Upper lobe of left lung (tissue), 4 donors: ENCODE measurements at regions not wholly inside any gene's neighbourhood (a gene's known extent, or its start where the extent isn't known, plus 50 kb on each side); places are given as distances from the start of the nearest gene placed in this dataset.

Source experiments
- CTCF ChIP-seq, 6 experiments: fragments of 450-650 bp in 4 of 6; fragments of 200-600 bp in 2 of 6; sonication (generic) in 2 of 6; IDR thresholded peaks; one replicate each; pipeline ENCODE4 v1.5.1; 2016 to 2019; ENCODE audit warnings: antibody characterized with exemption in 6 of 6
- EP300 ChIP-seq, 4 donors: sonication (generic); formaldehyde crosslinking; IDR thresholded peaks; one replicate each; pipeline ENCODE4 v1.5.1; 2017; ENCODE audit warnings: antibody characterized with exemption in 4 of 4, control low read depth in 2 of 4
- POLR2A ChIP-seq, 4 donors: fragments of 450-650 bp; IDR thresholded peaks; one replicate each; pipeline ENCODE4 v1.5.1; 2016 to 2017; ENCODE audit warnings: antibody characterized with exemption in 4 of 4, mild to moderate bottlenecking in 2 of 4
- POLR2AphosphoS5 ChIP-seq, 2 donors: sonication (generic); formaldehyde crosslinking; IDR thresholded peaks; one replicate each; pipeline ENCODE4 v1.5.1; 2017; ENCODE audit warnings: antibody characterized with exemption in 2 of 2

- no peak for TF ChIP-seq CTCF (IDR thresholded peaks at IDR 0.05)
- no peak for TF ChIP-seq POLR2AphosphoS5 (IDR thresholded peaks at IDR 0.05)
- TF ChIP-seq EP300 (IDR thresholded peaks at IDR 0.05): no peak
- TF ChIP-seq POLR2A (IDR thresholded peaks at IDR 0.05): no peak
Observed at GRCh38 chr12:85559536-85559935, 276.7 kb downstream of the RASSF9 start.
